Endodermal cell (in vitro differentiated cells): ENCODE measurements at regions not wholly inside any gene's neighbourhood (a gene's known extent, or its start where the extent isn't known, plus 50 kb on each side); places are given as distances from the start of the nearest gene placed in this dataset.

ENCODE experiments used
- DNase-seq: peaks from one replicate; pipeline ENCODE4 v3.0.0-alpha.2; 2017
- H3K27ac ChIP-seq: 2 replicates; pipeline ENCODE4 v1.5.1; 2013; ENCODE audit warnings: mild to moderate bottlenecking, low read depth, low read length, moderate library complexity
- H3K27me3 ChIP-seq: 2 replicates; pipeline ENCODE4 v1.6.1; 2013; ENCODE audit warnings: mild to moderate bottlenecking, low read length, moderate library complexity; ENCODE audit not compliant: insufficient read depth, control insufficient read depth, poor library complexity, severe bottlenecking
- H3K36me3 ChIP-seq: 2 replicates; pipeline ENCODE4 v1.7.0; 2013; ENCODE audit warnings: mild to moderate bottlenecking, low read length, moderate library complexity; ENCODE audit not compliant: control insufficient read depth, insufficient read depth
- H3K4me1 ChIP-seq: one replicate; pipeline ENCODE4 v1.7.0; 2013; ENCODE audit warnings: low read length; ENCODE audit not compliant: control insufficient read depth, insufficient read depth
- H3K4me3 ChIP-seq: 2 replicates; pipeline ENCODE4 v1.5.1; 2013; ENCODE audit warnings: mild to moderate bottlenecking, low read length, moderate library complexity
- H3K9ac ChIP-seq: 2 replicates; pipeline ENCODE4 v1.6.1; 2013; ENCODE audit warnings: mild to moderate bottlenecking, low read length, moderate library complexity; ENCODE audit not compliant: poor library complexity, severe bottlenecking; ENCODE audit errors: extremely low read depth
- H3K9me3 ChIP-seq: 2 replicates; pipeline ENCODE4 v1.6.1; 2013; ENCODE audit warnings: mild to moderate bottlenecking, low read length, moderate library complexity; ENCODE audit not compliant: control insufficient read depth
- H3K27ac Mint-ChIP-seq: 2 replicates; pipeline ENCODE4 v1.8.0; 2020; ENCODE audit warnings: mixed read lengths
- H3K27me3 Mint-ChIP-seq: 2 replicates; pipeline ENCODE4 v1.8.0; 2021; ENCODE audit warnings: mild to moderate bottlenecking, mixed read lengths; ENCODE audit not compliant: insufficient read depth
- H3K36me3 Mint-ChIP-seq: 2 replicates; pipeline ENCODE4 v1.8.0; 2020; ENCODE audit warnings: low read depth, mixed read lengths
- H3K4me1 Mint-ChIP-seq: 2 replicates; pipeline ENCODE4 v1.8.0; 2020; ENCODE audit warnings: mixed read lengths
- H3K4me3 Mint-ChIP-seq: 2 replicates; pipeline ENCODE4 v1.8.0; 2020; ENCODE audit warnings: mild to moderate bottlenecking, moderate library complexity, mixed read lengths
- H3K9me3 Mint-ChIP-seq: 2 replicates; pipeline ENCODE4 v1.8.0; 2020; ENCODE audit warnings: mild to moderate bottlenecking, mixed read lengths
- CTCF ChIP-seq: fragments of 200-600 bp; sonication (generic); conservative IDR thresholded peaks from 2 replicates; pipeline ENCODE4 v1.5.0; 2021; ENCODE audit warnings: antibody characterized with exemption, mild to moderate bottlenecking
- WGBS, 2 experiments: methylation state at CpG; one replicate each; pipeline versions ENCODE4 v1.1.5 to v1.1.7; 2013; ENCODE audit warnings: missing lambda C conversion rate in 2 of 2, mixed read lengths in 1 of 2; ENCODE audit not compliant: insufficient coverage in 1 of 2, insufficient read length in 1 of 2; 5-methylcytosine and 5-hydroxymethylcytosine counted together

DNA sequence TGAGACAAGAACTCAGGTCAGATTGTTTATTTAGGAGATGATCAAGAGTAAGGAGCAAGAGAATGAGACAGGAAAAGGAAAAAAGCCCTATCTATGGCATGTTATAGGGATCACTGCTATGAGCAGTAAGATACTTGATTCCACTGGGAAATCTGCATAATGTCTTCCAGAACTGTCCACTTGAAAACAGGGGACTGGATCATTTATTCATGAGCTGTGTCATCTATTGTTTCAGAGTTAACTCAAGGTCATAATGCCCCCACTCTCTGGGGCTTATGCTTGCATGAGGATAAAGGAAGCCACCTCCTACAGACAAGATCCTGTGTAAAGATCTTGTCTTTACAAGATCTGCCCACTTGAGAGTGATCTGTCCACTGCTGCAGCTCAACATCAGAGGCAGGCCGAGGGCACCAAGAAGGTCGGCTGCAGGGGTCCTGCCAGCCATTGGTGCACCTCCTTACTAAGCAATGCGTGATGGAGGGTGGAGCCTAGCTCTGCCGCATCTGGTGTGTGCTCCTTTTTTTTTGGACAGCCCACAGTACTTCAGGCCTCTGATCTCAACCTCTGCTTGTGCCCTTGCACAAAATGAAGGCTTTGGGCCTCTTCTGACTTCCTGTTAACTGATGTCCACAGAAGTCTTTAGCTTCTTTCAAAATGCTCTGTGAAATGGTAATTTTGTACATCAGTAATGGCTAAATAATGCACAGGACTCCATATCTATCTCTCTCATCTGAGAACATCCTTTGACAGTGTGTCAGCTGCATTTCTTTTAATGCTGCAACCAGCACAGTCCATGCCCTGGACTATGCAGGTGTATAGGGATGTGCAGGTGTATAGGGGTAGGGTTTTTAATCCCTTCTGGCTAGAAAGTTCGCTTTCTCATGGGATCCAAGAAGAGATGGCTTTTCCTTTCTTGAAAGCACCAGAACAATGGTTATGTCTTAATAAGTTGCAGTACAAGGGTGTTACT is 95.9 kb upstream of the TRPC3 start:
- Mint-ChIP-seq H3K27me3 (no peaks in the 10 kb centered on the region), H3K4me3 (no peak overlapping the region), H3K4me1 (no peaks in the 10 kb centered on the region), H3K36me3 (no peaks in the 10 kb centered on the region), H3K27ac (no peak overlapping the region), H3K9me3 (no peaks in the 10 kb centered on the region)
- DNase-seq = no peak
- Histone ChIP-seq H3K9ac (no peak overlapping the region), H3K27ac (no peak overlapping the region), H3K4me1 (no peaks in the 10 kb centered on the region), H3K36me3 (no peaks in the 10 kb centered on the region), H3K9me3 (no peaks in the 10 kb centered on the region), H3K4me3 (no peak overlapping the region), H3K27me3 (no peaks in the 10 kb centered on the region)
- WGBS, 2 experiments = 87 to 89% methylated on average over 3 to 5 of the region's 5 CpGs
- TF ChIP-seq CTCF = no peak

DNA sequence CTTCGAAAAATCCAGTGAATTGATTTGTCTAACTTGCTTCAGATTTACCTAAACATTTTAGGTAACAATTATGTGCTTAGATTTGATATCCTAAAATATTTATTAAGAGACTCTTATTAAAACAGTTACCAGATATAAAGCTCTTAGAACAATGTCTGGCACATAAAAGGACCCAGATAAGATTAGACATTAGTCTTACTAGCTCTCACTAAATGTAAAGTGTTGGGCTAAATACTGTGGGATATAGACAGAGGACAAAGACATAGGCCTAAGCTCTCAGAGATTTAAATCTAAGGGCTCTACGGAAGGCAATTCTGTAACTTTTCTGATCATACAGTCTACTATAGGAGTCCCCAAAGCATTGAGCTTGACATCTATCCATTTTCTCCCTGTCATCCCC is 94.4 kb upstream of the TRPC3 start:
- no peaks in the 10 kb centered on the region for H3K36me3 ChIP-seq
- Mint-ChIP-seq H3K27ac (no peak overlapping the region), H3K27me3 (no peaks in the 10 kb centered on the region), H3K4me3 (no peak overlapping the region), H3K4me1 (no peaks in the 10 kb centered on the region), H3K9me3 (no peaks in the 10 kb centered on the region), H3K36me3 (no peaks in the 10 kb centered on the region)
- no peak for TF ChIP-seq CTCF
- H3K4me3 ChIP-seq = no peak overlapping the region
- no peak overlapping the region for H3K27ac ChIP-seq
- H3K27me3 ChIP-seq = no peaks in the 10 kb centered on the region
- H3K9me3 ChIP-seq = no peaks in the 10 kb centered on the region
- no peaks in the 10 kb centered on the region for H3K4me1 ChIP-seq
- no peak for DNase-seq
- WGBS, 2 experiments = 90 to 100% methylated on average over 1 to 2 of the region's 2 CpGs
- no peak overlapping the region for H3K9ac ChIP-seq

DNA sequence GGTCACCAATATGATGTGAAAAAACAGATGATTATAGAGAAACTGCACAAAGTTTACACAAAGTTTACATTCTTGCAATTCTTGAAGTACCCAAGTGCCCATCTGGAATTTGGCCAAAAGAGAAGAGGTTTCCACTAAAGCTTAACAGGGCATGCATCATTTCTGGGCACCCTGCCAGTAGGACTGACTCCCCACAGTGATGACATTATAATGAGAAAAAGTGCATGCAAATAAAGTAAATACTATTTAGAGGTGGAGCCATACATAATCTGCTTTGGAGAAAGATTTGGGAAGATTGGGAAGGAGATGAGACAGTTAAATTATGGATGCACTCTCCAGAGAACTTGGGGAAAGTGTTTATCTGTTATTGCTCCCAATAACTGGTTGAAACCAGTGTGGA is 93.7 kb upstream of the TRPC3 start:
- H3K27ac ChIP-seq = no peak overlapping the region
- H3K9ac ChIP-seq = no peak overlapping the region
- H3K36me3 Mint-ChIP-seq = no peaks in the 10 kb centered on the region
- TF ChIP-seq CTCF = no peak
- no peaks in the 10 kb centered on the region for H3K27me3 Mint-ChIP-seq
- H3K4me3 ChIP-seq = no peak overlapping the region
- no peaks in the 10 kb centered on the region for H3K36me3 ChIP-seq
- no peaks in the 10 kb centered on the region for H3K27me3 ChIP-seq
- no peak overlapping the region for H3K4me3 Mint-ChIP-seq
- H3K4me1 ChIP-seq = no peaks in the 10 kb centered on the region
- no peaks in the 10 kb centered on the region for H3K9me3 Mint-ChIP-seq
- DNase-seq = no peak
- H3K4me1 Mint-ChIP-seq = no peaks in the 10 kb centered on the region
- no peaks in the 10 kb centered on the region for H3K9me3 ChIP-seq
- no peak overlapping the region for H3K27ac Mint-ChIP-seq
